ENCODE measurements at regions not wholly inside any gene's neighbourhood (a gene's known extent, or its start where the extent isn't known, plus 50 kb on each side); places are given as distances from the start of the nearest gene placed in this dataset.
"Not testable (repeated sequence)": the region's sequence is repeated elsewhere in the genome, so short reads cannot be mapped to it uniquely, and the experiment has no call there.

DNA sequence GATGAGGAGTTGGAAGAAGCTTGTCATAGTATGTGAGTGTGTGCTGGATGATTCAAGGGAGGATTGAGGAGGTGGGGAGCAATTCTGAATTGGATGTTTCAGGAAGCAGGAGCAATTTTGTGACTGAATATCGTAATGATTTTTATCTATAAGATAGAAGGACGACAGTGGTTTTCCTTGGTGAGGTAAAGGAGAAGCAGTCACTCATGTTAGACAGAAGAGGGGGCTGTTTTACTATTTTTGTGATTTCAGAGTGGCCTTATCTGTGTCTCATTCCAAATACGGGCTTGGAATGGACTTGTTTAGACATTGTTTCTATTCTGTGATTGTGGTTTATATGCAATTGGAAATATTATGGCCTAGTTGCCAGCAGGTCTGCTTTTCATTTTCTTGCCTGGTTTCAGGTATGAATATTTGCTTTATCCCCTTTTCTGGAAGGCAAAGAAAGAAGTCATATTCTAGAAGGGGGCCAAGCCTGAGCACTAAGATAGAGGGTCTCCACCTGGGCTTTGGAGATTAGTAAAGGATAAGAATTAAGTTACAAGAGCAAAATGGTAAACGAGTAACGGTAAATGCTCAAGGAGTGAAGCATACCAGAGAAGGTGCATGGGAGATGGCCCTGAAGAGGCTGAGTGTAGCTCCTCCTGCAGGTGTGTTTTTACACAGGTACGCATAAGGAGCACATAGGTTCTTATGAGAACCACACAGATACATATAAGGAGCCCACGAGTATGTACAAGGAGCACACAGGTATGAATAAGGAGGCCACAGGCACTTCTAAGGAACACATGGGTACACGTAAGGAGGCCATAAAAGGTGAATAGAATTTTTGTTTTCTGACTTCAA, 124.6 kb upstream of the KCNAB1 start:
- peak; percentile 60 to 69 for DNase-seq (ENCODE audit: low read depth in 2 of 2)

DNA sequence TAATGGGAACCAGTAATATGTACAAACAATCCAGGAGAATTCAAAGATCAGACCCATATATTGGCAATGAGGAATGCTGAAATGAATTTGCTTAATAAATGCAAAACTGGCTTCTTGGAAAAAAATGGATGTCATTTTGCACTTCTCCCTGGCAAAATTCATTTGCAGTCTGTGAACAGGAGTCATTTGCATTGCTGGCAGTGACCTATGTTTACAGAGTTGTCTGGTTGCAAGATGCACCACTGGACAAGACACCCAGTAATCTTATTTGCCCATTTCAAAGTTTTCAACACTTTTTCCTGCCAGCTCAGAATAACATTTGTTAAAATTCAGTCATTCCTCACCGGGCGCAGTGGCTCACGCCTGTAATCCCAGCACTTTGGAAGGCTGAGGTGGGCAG, 123.5 kb upstream of the KCNAB1 start:
- no peak for DNase-seq (ENCODE audit: low read depth in 2 of 2)

DNA sequence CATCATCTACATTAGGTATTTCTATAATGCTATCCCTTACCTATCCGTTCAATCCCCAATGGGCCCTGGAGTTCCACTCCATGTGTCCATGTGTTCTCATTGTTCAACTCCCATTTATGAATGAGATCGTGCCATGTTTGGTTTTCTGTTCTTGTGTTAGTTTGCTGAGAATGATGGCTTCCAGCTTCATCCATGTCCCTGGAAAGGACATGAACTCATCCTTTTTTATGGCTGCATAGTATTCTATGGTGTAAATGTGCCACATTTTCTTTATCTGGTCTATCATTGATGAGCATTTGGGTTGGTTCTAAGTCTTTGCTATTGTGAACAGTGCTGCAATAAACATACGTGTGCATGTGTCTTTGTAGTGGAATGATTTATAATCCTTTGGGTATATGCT, 122.2 kb upstream of the KCNAB1 start:
- DNase-seq (ENCODE audit: low read depth in 2 of 2), result not testable (repeated sequence)

DNA sequence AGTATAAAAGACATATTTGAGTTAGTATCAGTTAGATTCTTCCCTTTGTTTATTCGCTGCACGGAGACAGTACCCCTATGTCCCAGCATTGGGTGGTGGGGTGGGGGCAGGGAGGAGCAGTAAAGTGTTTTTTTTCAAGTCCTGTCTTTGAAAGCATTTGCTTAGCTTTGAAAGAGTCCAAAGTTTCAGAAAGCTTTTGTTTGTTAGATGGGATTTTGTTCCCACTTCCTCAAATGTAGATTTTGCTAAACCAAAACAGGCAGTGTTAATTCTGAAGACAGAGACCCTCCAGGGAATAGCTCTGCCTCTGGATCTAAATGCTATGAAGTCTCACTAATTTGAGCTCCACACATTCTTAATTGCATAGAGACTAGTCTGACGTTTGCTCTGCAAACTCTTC, 114.6 kb upstream of the KCNAB1 start:
- DNase-seq (ENCODE audit: low read depth in 2 of 2), result no peak

DNA sequence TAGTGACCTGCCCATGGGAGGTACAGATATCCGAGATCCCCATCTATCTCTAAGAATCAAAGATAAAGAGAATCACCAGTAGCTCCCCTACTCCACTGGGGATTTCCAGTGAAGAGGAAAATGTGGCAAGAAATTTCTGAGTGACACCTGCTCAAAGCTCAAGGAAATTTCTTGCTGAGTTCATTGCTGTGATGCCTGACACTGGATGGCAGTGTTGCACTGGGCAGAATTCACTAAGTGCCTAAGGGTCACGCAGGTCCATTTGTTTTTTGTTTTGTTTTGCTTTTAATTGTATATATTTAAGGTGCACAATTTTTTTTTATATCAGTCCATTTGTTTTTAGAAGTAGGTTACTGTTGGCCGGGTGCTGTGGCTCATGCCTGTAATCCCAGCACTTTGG, 109.5 kb upstream of the KCNAB1 start:
- peak in 1 of 2 donors; percentile 24 for DNase-seq (ENCODE audit: low read depth in 2 of 2)

DNA sequence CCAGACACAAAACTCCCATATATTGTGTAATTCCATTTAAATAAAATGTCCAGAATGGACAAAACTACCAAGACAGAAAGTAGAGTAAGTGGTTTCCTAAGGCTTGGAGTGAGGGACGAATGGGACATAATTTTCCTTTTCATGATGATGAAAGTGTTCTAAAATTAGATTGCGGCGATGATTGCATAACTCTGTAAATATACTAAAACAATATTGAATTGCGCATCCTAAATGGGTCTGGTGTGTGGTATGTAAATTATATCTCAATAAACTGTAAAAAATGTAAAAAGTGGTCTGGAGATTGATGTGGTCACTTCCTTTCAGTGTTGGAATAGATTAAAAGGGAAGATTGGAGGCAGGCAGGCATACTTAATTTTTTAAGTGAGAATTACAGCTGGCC, 105.9 kb upstream of the KCNAB1 start:
- DNase-seq (ENCODE audit: low read depth in 2 of 2), result no peak

DNA sequence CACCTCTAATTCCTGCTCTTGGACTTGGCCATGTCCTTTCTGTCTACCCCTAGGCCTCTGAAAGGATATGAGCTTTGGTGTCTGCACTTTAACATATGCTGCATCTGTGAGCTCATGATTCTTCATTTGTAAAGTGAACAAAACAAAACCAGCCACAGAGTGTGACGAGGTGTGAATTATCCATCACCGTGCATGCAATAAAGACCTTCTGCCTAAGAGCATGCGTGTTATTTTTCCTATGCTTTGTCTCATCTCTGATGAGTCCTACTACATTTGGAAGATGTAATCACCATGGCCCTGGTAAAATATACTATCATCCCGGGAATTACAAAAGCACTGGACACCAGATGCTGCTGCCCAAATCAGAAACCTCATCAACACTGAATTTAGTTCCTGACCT, 103.5 kb upstream of the KCNAB1 start:
- no peak for DNase-seq (ENCODE audit: low read depth in 2 of 2)

DNA sequence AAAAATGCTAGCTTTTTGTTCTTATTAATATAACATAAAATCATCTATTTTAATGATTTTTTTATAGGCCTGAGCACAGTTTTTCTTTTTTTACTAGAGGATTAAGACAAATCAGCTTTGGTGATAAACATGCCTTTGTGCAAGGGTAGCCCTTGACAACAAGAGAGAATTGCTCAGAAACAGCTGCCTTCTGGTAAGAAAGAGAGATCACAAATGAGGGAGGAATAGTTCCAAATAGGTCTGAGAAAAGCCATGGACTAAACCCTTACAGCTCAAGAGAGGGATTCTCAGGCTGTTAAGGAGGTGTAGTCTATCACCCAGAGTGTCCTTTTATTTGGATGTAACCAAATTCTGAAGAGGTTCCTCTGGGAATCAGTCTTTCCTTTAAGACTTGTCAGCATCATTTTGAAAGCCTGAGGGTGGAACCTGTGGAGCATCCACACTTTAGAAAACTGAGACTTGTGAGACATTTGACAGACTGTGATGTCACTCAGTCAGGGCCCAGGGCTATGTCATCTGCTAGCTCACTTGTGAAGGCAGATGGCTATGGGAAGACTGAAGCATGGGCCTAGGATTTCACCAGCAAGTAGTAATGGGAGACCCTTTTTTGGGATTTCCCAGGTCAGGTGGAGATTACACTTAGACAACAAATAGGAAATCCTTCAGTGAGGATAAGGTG, 102.9 kb upstream of the KCNAB1 start:
- DNase-seq (ENCODE audit: low read depth in 2 of 2), result no peak

DNA sequence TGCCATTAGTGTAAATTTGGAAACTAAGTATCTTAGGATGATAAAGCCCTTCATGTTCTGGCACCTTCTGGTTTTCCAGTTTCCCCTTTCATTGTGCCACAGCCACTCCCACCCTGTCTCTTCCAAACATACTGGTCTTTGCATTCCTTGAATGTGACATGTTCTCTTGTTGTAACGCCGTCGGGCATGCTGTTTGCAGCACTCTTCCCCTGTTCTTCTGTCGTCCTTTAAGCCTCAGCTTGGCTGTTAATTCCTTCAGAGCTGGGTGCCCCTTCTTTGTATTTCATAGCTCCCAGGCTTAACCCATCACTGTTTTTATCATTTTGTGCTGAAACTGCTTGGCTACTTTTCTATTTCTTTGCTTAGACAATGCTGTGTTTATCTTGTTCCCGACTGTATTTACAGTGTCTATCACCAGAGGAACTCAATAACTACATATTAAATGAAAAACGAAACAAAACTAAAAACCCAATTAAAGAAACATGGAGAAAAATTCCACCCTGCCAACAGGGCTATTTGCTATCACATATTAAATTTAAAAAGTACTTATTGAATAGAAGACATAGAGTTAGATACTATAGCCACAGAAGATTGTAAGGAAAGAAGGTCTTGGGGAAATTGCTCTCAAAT, 95.4 kb upstream of the KCNAB1 start:
- no peak for DNase-seq (ENCODE audit: low read depth in 2 of 2)

DNA sequence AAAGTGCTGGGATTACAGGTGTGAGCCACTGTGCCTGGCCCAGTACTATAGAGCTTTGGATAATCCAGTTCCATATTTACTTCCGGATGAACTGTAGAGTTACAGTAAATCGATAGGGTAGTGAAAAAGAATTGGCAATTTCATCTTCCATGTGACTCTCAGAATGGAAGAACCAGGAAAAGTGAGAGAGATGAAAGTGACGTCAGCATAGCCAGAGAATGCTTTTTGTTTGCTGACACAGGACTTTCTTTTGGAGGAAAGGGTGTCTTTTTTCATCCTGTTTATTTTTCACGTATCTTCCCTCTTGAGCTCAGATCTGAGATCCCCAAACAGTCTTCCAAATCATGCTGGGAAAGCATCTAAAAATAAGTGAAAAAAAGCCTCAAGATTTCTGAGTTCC, 91.2 kb upstream of the KCNAB1 start:
- no peak for DNase-seq (ENCODE audit: low read depth in 2 of 2)

DNA sequence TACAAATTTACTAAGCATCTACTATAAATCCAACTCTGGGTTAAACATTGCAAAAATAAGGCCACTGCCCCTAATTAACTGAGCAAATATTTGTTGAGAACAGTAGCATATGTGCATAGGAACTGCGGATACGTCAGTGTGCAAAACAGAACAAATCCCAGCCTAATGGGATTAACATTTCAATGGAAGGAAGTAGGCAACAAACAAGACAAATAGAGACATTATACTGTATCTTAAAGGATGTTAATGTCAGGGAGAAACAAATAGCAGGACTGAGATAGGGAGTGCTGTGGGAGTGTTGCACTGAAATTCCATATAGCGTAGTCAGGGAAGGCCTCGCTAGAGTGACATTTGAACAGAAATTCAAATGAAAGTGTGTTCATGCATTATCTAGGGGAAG, 89.7 kb upstream of the KCNAB1 start:
- no peak for DNase-seq (ENCODE audit: low read depth in 2 of 2)

DNA sequence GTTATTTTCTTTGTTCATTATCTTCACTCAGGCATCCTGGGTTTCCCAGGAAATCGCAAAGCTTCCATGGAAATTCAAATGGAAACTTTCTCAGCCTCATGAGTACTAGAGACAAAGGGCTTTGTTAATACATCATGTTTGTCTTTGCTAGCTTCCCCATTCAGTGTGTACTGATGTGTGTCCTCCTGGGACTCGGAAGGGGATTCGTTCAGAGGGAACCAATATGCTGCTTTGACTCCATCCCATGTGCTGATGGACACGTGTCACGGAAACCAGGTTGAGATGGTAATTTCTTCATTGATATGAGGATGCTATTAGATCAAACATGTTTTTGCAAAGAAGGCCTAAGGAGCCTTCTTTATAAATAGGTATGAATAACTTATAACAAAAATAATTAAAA, 87.0 kb upstream of the KCNAB1 start:
- no peak for DNase-seq (ENCODE audit: low read depth in 2 of 2)

DNA sequence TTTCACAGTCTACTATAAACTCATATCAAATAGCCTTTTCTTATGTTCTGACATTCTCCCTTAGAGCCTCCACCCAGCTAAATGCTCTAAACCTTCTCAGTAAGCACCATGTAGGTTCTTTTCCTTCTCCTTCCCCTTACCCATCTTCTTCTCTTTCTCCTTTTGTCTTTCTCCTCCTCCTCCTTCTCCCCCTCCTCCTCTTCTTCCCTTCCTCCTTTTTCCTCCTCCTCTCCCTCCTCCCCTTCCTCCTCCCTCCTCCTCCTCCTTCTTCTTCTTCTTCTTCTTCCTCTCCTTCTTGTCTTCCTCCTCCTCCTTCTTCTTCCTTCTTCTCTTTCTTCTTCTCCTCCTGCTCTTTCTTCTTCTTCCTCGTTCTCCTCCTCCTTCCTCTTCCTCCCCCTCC, 85.2 kb upstream of the KCNAB1 start:
- no peak for DNase-seq (ENCODE audit: low read depth in 2 of 2)

DNA sequence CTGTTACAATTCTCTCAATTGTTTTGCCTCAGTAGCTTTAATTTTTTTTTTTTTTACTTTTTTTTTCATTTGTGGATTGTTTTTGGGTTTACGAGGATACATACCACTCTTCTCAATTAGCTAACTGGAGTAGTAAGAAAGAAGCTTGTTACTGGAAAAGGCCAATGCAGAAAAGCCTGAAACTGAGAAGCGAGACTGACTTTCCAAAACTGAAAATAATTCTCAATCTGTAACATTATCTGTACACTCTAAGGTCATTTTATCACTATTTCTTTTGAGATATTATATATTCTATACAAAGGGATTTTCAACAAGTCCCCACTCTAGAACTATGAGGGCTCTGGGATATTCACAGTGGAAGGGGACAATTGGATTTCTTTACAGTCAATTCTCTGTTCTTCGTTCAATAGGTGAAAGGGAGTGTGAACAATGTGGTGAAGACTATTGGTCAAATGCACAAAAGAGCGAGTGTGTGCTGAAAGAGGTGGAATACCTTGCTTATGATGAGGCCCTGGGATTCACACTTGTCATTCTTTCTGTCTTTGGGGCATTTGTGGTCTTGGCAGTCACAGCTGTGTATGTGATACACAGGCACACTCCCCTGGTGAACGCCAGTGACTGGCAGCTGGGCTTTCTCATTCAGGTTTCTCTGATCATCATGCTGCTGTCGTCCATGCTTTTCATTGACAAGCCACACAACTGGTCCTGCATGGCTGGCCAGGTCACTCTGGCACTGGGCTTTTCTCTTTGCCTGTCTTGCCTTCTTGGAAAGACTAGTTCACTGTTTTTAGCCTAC, 83.9 kb upstream of the KCNAB1 start:
- no peak for DNase-seq (ENCODE audit: low read depth in 2 of 2)

DNA sequence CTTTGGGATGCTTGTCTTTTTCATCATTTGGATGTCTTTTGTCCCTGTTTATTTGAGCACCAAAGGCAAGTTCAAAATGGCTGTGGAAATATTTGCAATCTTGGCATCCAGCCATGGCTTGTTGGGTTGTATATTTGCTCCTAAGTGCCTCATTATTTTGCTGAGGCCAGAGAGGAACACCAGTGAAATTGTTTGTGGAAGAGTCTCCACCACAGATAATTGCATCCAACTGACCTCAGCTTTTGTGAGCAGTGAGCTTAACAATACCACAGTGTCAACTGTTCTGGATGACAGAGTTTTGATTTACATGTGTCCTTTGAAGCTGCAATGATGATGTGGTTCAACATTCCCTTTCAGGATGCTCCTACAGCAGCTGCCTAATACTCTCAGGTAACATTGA, 83.0 kb upstream of the KCNAB1 start:
- no peak for DNase-seq (ENCODE audit: low read depth in 2 of 2)

DNA sequence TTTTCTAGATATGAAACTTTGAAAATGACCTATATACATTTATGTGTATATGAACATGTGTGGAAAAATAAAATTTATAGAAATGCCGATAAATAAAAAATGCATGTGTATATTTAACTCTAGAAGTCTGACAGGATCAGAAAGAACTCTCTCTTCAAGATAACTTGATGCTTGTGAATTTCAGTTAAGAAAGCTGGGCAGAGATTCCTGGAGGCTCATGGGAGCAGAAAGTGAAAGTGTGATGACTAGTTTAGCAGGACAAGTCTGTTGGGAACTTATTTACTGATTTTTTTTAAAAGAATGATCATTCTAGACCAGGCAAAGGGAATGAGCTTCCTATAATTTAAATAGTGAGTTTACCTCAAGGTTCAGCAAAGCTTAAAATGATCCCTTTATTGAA, 81.5 kb upstream of the KCNAB1 start:
- DNase-seq (ENCODE audit: low read depth in 2 of 2), result peak in 1 of 2 donors; percentile 10

DNA sequence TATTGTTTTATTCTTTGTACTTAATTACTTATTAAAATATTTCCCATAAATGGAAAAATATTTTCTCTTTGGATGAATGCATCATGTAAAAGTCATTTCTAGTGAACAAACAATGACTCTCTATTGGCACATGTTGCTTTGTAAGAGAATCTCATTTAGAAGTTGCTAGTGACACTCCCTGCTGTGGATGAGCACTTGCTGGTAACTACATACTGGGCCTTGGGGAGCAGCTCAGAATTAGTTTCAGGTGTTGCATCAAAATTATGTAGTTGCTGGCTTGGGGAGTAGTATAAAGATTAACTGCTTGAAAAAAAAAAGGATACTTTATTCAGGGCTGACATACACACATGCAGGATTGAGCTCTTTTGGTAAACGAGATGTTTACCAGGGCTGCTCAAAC, 80.3 kb upstream of the KCNAB1 start:
- DNase-seq (ENCODE audit: low read depth in 2 of 2), result no peak

DNA sequence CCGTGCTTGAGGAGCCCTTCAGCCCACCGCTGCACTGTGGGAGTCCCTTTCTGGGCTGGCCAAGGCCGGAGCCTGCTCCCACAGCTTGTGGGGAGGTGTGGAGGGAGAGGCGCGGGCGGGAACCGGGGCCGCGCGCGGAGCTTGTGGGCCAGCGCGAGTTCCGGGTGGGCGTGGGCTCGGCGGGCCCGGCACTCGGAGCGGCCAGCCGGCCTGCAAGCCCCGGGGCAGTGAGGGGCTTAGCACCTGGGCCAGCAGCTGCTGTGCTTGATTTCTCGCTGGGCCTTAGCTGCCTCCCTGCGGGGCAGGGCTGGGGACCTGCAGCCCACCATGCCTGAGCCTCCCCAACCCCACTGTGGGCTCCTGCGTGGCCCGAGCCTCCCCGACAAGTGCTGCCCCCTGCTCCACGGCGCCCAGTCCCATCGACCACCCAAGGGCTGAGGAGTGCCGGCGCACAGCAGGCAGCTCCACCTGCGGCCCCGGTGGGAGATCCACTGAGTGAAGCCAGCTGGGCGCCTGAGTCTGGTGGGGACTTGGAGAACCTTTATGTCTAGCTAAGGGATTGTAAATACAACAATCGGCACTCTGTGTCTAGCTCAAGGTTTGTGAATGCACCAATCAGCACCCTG, 79.0 kb upstream of the KCNAB1 start:
- not testable (repeated sequence) for DNase-seq (ENCODE audit: low read depth in 2 of 2)

DNA sequence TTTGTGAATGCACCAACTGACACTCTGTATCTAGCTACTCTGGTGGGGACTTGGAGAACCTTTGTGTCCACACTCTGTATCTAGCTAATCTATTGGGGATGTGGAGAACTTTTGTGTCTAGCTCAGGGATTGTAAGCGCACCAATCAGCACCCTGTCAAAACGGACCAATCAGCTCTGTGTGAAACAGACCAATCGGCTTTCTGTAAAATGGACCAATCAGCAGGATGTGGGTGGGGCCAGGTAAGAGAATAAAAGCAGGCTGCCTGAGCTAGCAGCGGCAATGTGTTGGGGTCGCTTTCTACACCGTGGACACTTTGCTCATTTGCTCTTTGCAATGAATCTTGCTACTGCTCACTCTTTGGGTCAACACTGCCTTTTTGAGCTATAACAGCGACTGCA, 78.5 kb upstream of the KCNAB1 start:
- not testable (repeated sequence) for DNase-seq (ENCODE audit: low read depth in 2 of 2)

DNA sequence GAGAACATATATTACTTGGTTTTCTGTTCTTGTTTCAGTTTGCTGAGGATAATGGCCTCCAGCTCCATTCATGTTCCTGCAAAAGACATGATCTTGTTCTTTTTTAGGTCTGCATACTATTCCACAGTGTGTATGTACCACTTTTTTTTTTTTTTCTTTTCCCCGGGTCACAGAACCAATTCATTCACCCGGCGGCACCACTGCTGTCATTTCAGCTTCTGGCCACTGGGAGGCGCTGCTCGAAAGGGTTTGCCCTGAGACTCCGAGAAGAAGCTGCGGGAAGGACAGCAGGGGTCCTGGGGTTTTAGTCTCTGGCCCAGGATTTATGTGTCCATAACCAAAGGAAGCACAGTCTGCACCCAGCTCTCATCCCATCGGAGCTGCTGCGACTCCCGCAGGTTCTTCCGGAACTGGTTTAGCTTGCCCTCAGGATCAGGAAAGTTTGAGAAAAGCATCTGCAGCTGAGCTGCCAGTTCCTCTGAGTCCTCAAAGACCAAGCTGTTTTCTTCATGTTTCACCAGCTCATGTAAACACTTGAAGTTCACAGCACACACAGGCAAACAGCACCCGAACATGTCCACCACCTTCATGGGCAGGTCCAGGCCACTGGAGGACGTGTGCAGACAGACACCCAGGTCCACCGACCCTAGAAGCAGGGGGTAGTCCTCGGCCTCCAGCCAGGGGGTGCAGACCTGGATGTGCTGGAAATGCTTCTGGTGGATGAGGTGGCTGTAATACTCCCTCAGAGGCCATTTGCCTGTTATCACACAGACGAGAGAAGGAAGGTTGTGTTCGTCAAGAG, 76.3 kb upstream of the KCNAB1 start:
- peak; percentile 40 to 52 for DNase-seq (ENCODE audit: low read depth in 2 of 2)

DNA sequence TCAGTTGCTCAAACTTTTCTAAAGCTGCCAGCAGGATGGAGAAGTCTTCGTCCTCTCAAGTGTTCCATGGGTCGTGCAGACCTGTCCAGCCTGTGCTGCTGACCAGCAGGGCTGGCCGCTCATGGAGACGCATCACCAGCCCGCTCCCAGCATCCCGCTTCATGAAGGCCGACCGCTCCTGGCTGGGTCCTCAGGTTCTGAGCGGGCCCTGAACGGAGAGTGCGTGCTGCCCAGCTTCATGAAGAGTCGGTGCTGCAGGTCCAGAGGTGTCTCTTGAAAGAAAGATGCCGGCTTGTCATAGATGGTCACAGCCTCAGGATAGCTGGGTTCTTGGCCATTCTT, 75.8 kb upstream of the KCNAB1 start:
- no peak for DNase-seq (ENCODE audit: low read depth in 2 of 2)

All from lung microvascular endothelial cell (primary cell).